22Rv1 (cell line): ENCODE measurements at regions not wholly inside any gene's neighbourhood (a gene's known extent, or its start where the extent isn't known, plus 50 kb on each side); places are given as distances from the start of the nearest gene placed in this dataset.

Experiments
- H3K27ac ChIP-seq: fragments of 450-650 bp; 2 replicates; pipeline ENCODE4 v1.5.1; 2017
- ZFX ChIP-seq: fragments of 450-650 bp; IDR thresholded peaks from 2 replicates; pipeline ENCODE4 v1.6.1; 2017; ENCODE audit warnings: antibody characterized with exemption, borderline replicate concordance
- TF ChIP-seq, protein P1 (sequence below): fragments of 450-650 bp; IDR thresholded peaks from 2 replicates; pipeline ENCODE4 v1.5.1; 2017; ENCODE audit warnings: mild to moderate bottlenecking

DNA sequence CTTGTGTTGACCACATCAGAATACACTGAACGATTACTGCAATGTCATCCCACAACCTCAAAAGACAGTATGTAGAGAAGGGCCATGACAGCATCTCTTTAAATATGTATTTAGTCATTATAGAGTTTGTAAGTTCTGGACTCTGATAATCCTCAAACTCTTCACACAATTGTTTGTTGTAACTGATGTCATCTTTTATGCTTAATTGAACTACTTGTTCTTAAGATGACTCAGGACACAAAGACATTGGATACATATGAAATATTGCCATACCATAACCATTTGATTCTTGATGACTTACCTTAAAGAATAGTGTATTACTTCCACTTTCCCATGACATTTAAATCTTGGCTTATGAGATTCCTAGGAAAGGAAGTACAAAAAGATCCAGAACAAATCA is 347.6 kb downstream of the KLF5 start:
- TF ChIP-seq, protein P1, sequence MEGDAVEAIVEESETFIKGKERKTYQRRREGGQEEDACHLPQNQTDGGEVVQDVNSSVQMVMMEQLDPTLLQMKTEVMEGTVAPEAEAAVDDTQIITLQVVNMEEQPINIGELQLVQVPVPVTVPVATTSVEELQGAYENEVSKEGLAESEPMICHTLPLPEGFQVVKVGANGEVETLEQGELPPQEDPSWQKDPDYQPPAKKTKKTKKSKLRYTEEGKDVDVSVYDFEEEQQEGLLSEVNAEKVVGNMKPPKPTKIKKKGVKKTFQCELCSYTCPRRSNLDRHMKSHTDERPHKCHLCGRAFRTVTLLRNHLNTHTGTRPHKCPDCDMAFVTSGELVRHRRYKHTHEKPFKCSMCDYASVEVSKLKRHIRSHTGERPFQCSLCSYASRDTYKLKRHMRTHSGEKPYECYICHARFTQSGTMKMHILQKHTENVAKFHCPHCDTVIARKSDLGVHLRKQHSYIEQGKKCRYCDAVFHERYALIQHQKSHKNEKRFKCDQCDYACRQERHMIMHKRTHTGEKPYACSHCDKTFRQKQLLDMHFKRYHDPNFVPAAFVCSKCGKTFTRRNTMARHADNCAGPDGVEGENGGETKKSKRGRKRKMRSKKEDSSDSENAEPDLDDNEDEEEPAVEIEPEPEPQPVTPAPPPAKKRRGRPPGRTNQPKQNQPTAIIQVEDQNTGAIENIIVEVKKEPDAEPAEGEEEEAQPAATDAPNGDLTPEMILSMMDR, result no peak
- no peak for TF ChIP-seq ZFX
- H3K27ac ChIP-seq, result no peak overlapping the region

DNA sequence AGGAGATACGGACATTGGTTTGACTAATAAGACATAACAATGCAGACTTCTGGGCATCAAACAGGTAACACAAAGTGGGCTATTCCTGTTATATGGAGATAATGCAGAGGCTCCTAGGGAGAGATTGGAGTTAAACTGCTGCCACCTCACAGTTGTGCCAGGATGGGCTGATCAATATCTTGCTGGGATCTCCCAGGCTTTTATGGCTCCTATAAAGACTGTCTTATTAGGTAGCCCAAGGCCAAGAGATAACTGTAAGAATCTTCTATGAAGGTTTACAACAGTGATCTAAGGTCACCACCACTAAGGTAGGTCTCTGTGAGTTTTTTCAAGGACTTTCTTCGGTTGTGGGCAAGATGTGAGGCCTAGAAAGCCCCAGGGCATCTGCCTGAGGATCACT is 345.8 kb downstream of the KLF5 start:
- TF ChIP-seq, protein P1, result no peak
- TF ChIP-seq ZFX, result no peak
- H3K27ac ChIP-seq, result no peak overlapping the region

DNA sequence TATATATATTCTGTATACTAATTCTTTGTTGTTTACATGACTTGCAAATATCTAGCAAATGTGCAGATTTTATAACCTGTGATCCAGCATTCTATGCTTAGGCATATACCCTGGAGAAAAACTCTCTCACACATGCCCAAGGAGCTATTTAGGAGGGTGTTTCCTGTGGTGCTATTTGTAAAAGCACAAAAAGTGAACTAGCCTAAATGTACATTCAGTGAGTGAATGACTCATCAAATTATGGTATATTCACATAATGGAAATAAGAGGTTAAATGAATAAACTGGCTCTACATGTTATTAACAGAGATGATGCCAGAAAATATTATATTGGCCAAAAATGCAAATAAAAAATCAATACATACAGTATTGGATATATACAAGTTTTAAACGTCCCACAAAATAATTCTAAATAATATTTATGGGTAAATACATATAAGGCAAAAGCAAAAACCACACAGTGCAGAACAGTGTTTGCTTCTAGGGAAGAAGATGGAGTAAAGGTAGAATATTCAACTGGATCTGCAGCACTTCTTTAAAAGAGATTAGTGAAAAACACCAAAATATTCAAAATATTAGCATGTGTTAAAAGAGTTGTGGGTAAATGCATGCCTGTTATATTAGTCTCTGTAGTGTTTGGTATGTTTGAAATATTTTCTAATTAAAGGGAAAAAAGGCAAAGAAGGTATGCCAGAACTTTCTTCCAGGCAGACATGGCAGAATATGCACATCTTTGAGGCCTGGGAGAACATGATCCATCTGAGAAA is 344.7 kb downstream of the KLF5 start:
- no peak overlapping the region for H3K27ac ChIP-seq
- TF ChIP-seq, protein P1, result no peak
- TF ChIP-seq ZFX, result no peak

DNA sequence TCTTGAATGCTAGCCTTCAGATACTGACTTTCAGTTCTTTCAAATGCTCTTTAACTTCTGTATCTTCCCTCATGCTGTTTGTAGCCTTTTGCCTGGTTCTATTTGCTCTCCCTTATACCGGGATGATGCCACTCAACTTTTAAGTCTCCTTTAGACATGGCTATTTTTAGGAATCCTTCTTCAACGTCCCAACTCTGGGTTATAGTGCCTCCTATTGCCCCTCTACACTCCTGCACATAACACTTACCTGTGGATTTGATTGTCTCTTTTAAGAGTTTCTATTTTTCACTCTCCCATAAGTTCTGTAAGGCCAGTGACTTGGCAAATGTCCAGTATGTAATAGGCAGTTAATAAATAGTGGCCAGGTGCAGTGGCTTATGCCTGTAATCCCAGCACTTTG is 343.0 kb downstream of the KLF5 start:
- no peak for TF ChIP-seq ZFX
- TF ChIP-seq, protein P1, result no peak; the same call in 1 of the 2 replicates
- H3K27ac ChIP-seq, result no peak overlapping the region

DNA sequence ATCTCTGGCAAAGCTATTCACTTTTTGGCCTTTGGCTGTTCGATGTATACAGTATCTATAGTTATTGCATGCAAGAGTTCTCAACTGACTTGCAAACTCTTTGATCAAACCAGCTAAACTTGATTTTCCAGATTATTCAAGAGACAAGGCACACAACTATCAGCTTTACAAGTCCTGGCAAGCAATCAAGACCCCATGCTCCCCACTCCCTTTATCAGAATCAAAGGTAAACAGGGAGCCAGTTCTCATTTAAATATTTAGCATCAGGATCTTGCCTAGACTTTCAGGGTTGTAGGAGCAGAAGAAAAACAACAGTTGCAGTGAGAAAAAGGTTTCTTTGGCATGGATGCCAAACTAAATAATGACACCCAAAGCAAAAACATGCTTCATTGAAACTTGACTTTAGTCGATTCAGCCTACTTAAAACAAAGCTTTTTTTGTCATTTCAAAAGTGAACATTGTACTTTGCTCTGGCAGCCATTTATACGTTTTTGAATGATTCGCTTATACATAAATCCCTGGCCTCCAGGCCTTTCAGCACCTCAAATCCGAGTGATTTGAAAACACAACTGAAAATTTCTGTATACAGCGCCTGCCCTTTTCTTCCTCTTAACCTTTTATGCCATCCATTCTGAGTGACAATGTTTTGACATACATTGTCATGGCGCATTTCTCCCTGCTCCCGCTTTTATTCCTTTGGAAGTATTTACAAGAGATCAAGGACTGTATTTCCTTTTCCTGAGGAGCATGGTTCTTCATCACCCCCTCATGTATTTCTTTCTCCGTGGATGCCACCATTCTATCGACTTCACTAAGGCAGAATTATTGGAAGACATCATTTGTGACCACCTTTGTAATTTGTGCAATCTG is 340.8 kb downstream of the KLF5 start:
- TF ChIP-seq, protein P1, result no peak
- no peak for TF ChIP-seq ZFX
- H3K27ac ChIP-seq, result peak overlapping the region; percentile 26; the same call in 1 of the 2 replicates

DNA sequence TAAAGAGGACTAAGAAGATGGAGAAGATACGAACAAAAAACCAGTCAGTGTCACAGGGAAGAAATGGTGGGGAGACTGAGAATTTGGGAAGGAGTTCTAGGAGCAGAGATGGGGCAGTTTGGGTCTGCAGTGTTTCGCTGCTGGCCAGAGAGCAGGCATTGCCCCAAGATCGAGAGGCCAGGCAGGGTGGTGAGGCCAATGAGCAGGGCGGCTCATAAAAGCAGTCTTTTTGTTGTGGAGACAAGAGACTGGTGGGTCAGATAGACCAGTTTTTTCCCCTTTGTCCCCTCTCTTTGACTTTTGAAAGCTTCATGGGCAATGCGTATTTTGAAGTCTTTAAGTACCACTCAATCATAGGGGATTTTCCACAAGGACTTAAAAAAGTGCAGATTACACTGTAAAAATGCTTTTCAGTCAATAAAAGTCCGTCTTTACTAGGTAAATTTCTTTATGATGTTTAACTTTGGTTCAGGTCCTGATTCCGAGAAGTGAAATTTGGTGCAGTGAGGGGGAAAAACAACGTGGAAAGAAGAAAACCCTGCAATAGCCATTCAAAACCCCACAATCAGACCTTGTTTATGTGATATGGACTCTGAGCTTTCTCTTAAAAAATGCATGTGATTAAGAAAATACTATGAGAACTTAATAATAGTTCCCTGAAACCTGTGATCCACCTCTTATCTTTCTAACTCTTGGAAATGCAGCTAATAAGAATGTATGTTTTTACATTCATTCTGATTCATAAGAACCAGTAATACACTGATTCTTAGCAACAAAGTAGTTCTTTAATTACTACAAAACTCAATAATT is 338.9 kb downstream of the KLF5 start:
- TF ChIP-seq ZFX, result no peak
- TF ChIP-seq, protein P1, result no peak
- H3K27ac ChIP-seq, result no peak overlapping the region
